IMR-90 (cell line): ENCODE measurements at regions not wholly inside any gene's neighbourhood (a gene's known extent, or its start where the extent isn't known, plus 50 kb on each side); places are given as distances from the start of the nearest gene placed in this dataset.

ENCODE experiments used
- CEBPB ChIP-seq: IDR thresholded peaks from 2 replicates; pipeline ENCODE4 v1.6.1; 2012; ENCODE audit warnings: low read depth, low read length, improper control_type of control experiment
- CHD1 ChIP-seq: IDR thresholded peaks from 2 replicates; pipeline ENCODE4 v1.6.1; 2012; ENCODE audit warnings: low read depth, low read length, improper control_type of control experiment
- CTCF ChIP-seq: conservative IDR thresholded peaks from 2 replicates; pipeline ENCODE4 v1.5.1; 2012; ENCODE audit warnings: mild to moderate bottlenecking, low read depth, low read length, improper control_type of control experiment
- FOS ChIP-seq: fragments of 150-350 bp; IDR thresholded peaks from 2 replicates; pipeline ENCODE4 v1.6.1; 2016; ENCODE audit warnings: low read depth, low read length
- MXI1 ChIP-seq: IDR thresholded peaks from 2 replicates; pipeline ENCODE4 v1.6.1; 2012; ENCODE audit warnings: low read depth, mild to moderate bottlenecking, low read length, moderate library complexity, borderline replicate concordance
- NFE2L2 ChIP-seq: fragments of 150-350 bp; IDR thresholded peaks from 2 replicates; pipeline ENCODE4 v1.6.1; 2016; ENCODE audit warnings: low read depth, mild to moderate bottlenecking, low read length
- POLR2A ChIP-seq: IDR thresholded peaks from 2 replicates; pipeline ENCODE4 v1.6.1; 2012; ENCODE audit warnings: mild to moderate bottlenecking, low read depth, low read length
- RAD21 ChIP-seq: IDR thresholded peaks from 2 replicates; pipeline ENCODE4 v1.6.1; 2012; ENCODE audit warnings: low read length, improper control_type of control experiment
- RCOR1 ChIP-seq: IDR thresholded peaks from 2 replicates; pipeline ENCODE4 v1.6.1; 2012; ENCODE audit warnings: mild to moderate bottlenecking, low read length, improper control_type of control experiment; ENCODE audit not compliant: insufficient replicate concordance
- SMC3 ChIP-seq: fragments of 150-350 bp; IDR thresholded peaks from 2 replicates; pipeline ENCODE4 v1.6.1; 2016; ENCODE audit warnings: low read depth, mild to moderate bottlenecking, antibody characterized with exemption, low read length, moderate library complexity
- USF2 ChIP-seq: fragments of 150-350 bp; IDR thresholded peaks from 2 replicates; pipeline ENCODE4 v1.6.1; 2017; ENCODE audit warnings: mild to moderate bottlenecking, antibody characterized with exemption, low read length, low read depth

- TF ChIP-seq CEBPB (no peak), CTCF (no peak), USF2 (no peak), POLR2A (no peak), RAD21 (no peak), FOS (no peak), MXI1 (no peak), CHD1 (no peak), RCOR1 (no peak), SMC3 (no peak), NFE2L2 (no peak)
Measured at GRCh38 chrX:56130031-56130430, 102.1 kb upstream of the KLF8 start.
